Natural killer cell (primary cell): ENCODE measurements at regions not wholly inside any gene's neighbourhood (a gene's known extent, or its start where the extent isn't known, plus 50 kb on each side); places are given as distances from the start of the nearest gene placed in this dataset.

Experiments
- ATAC-seq, 3 donors: fragments of 150-1000 bp in 2 of 3; fragments of 200-7000 bp in 1 of 3; cut with Tn5 transposase; 1 replicate in 1 of 3; 2 replicates in 2 of 3; pipeline ENCODE4 v1.10.0; 2021; ENCODE audit warnings: mild to moderate bottlenecking in 2 of 3, moderate library complexity in 2 of 3
- DNase-seq, 2 donors: peaks; one replicate each; pipeline versions ENCODE4 v3.0.0 to v3.0.0-alpha.2; 2013 to 2021; ENCODE audit warnings: mixed read lengths in 1 of 2
- H3K27ac ChIP-seq: one replicate; pipeline ENCODE4 v1.5.1; 2013; ENCODE audit warnings: mild to moderate bottlenecking, low read length
- H3K27me3 ChIP-seq: one replicate; pipeline ENCODE4 v1.6.1; 2013; ENCODE audit warnings: low read length; ENCODE audit not compliant: control insufficient read depth, insufficient read depth
- H3K36me3 ChIP-seq: one replicate; pipeline ENCODE4 v1.6.1; 2013; ENCODE audit warnings: low read length; ENCODE audit not compliant: control insufficient read depth, insufficient read depth
- H3K4me1 ChIP-seq: one replicate; pipeline ENCODE4 v1.6.1; 2013; ENCODE audit warnings: low read length; ENCODE audit not compliant: control insufficient read depth, insufficient read depth
- H3K4me3 ChIP-seq: one replicate; pipeline ENCODE4 v1.5.1; 2013; ENCODE audit warnings: low read length
- H3K9me3 ChIP-seq: one replicate; pipeline ENCODE4 v1.6.1; 2013; ENCODE audit warnings: low read length; ENCODE audit not compliant: control insufficient read depth, insufficient read depth
- H3K27ac Mint-ChIP-seq, 2 donors: one replicate each; pipeline ENCODE4 v1.8.0; 2022; ENCODE audit warnings: mild to moderate bottlenecking in 2 of 2, mixed read lengths in 2 of 2, moderate library complexity in 1 of 2
- H3K27me3 Mint-ChIP-seq, 2 donors: one replicate each; pipeline ENCODE4 v1.8.0; 2022; ENCODE audit warnings: low read depth in 2 of 2, mixed read lengths in 2 of 2
- H3K36me3 Mint-ChIP-seq: one replicate; pipeline ENCODE4 v1.8.0; 2022; ENCODE audit warnings: mixed read lengths
- H3K4me1 Mint-ChIP-seq, 2 donors: one replicate each; pipeline ENCODE4 v1.8.0; 2022; ENCODE audit warnings: mixed read lengths in 2 of 2
- H3K4me3 Mint-ChIP-seq: one replicate; pipeline ENCODE4 v1.8.0; 2022; ENCODE audit warnings: mild to moderate bottlenecking, moderate library complexity, mixed read lengths
- H3K9me3 Mint-ChIP-seq, 2 donors: one replicate each; pipeline ENCODE4 v1.8.0; 2022; ENCODE audit warnings: mixed read lengths in 2 of 2
- CTCF ChIP-seq: fragments of 200-600 bp; IDR thresholded peaks from one replicate; pipeline ENCODE4 v1.8.0; 2022; ENCODE audit warnings: antibody characterized with exemption
- WGBS: methylation state at CpG from one replicate; pipeline ENCODE4 v1.1.7; 2013; ENCODE audit warnings: missing lambda C conversion rate; ENCODE audit not compliant: insufficient coverage; 5-methylcytosine and 5-hydroxymethylcytosine counted together
- intact Hi-C: fragments of 100-400 bp; cut with micrococcal nuclease; formaldehyde crosslinking; loops from one replicate; pipeline ENCODE4 v1.14.2; 2022

- no peaks in the 10 kb centered on the region for H3K27me3 Mint-ChIP-seq
- H3K27ac ChIP-seq = no peak overlapping the region
- H3K36me3 ChIP-seq = no peaks in the 10 kb centered on the region
- H3K9me3 ChIP-seq = peaks cover 4% of the 10 kb centered on the region
- H3K4me3 ChIP-seq = no peak overlapping the region
- H3K4me1 Mint-ChIP-seq = no peaks in the 10 kb centered on the region
- TF ChIP-seq CTCF = no peak
- peaks cover 2 to 13% of the 10 kb centered on the region in 2 donors for H3K9me3 Mint-ChIP-seq
- DNase-seq (no peak), ATAC-seq (no peak)
- intact Hi-C loops = no loop called here
- WGBS = no CpG with 5 or more reads among the region's 3 CpGs
- no peak overlapping the region for H3K27ac Mint-ChIP-seq
- H3K4me1 ChIP-seq = no peaks in the 10 kb centered on the region
- no peaks in the 10 kb centered on the region for H3K36me3 Mint-ChIP-seq
- H3K27me3 ChIP-seq = no peaks in the 10 kb centered on the region
- H3K4me3 Mint-ChIP-seq = no peak overlapping the region
Observed at GRCh38 chr17:52759864-52760263, 601.4 kb upstream of the CA10 start.

GRCh38 chr17:52758481-52758880 is 600.0 kb upstream of the CA10 start:
- Histone ChIP-seq H3K4me1 (no peaks in the 10 kb centered on the region), H3K27me3 (no peaks in the 10 kb centered on the region), H3K27ac (no peak overlapping the region), H3K36me3 (no peaks in the 10 kb centered on the region), H3K4me3 (no peak overlapping the region), H3K9me3 (no peaks in the 10 kb centered on the region)
- intact Hi-C loops = no loop called here
- no CpG with 5 or more reads among the region's 1 CpG for WGBS
- no peak for ATAC-seq
- Mint-ChIP-seq H3K27me3 (no peaks in the 10 kb centered on the region), H3K4me1 (no peaks in the 10 kb centered on the region), H3K36me3 (no peaks in the 10 kb centered on the region), H3K27ac (no peak overlapping the region), H3K4me3 (no peak overlapping the region), H3K9me3 (peaks cover 2 to 13% of the 10 kb centered on the region in 2 donors)
- TF ChIP-seq CTCF = no peak
- DNase-seq = no peak

GRCh38 chr17:52756746-52757145 is 598.2 kb upstream of the CA10 start:
- Mint-ChIP-seq H3K27me3 (no peaks in the 10 kb centered on the region), H3K9me3 (peaks cover 2 to 16% of the 10 kb centered on the region in 2 donors), H3K4me3 (no peak overlapping the region), H3K4me1 (no peaks in the 10 kb centered on the region), H3K27ac (no peak overlapping the region), H3K36me3 (no peaks in the 10 kb centered on the region)
- Histone ChIP-seq H3K4me1 (no peaks in the 10 kb centered on the region), H3K36me3 (no peaks in the 10 kb centered on the region), H3K9me3 (no peaks in the 10 kb centered on the region), H3K27ac (no peak overlapping the region), H3K4me3 (no peak overlapping the region), H3K27me3 (no peaks in the 10 kb centered on the region)
- DNase-seq = no peak
- intact Hi-C loops = no loop called here
- ATAC-seq = no peak
- no peak for TF ChIP-seq CTCF

GRCh38 chr17:52754838-52755237 is 596.3 kb upstream of the CA10 start:
- no peaks in the 10 kb centered on the region for H3K36me3 Mint-ChIP-seq
- TF ChIP-seq CTCF = no peak
- no peak overlapping the region for H3K27ac Mint-ChIP-seq
- DNase-seq (no peak), ATAC-seq (no peak)
- H3K9me3 Mint-ChIP-seq = peaks cover 4 to 16% of the 10 kb centered on the region in 2 donors
- H3K4me1 ChIP-seq = no peaks in the 10 kb centered on the region
- H3K36me3 ChIP-seq = no peaks in the 10 kb centered on the region
- intact Hi-C loops = no loop called here
- 100% methylated on average over 2 of the region's 4 CpGs for WGBS
- H3K4me3 Mint-ChIP-seq = no peak overlapping the region
- H3K27ac ChIP-seq = no peak overlapping the region
- no peaks in the 10 kb centered on the region for H3K27me3 ChIP-seq
- no peaks in the 10 kb centered on the region for H3K4me1 Mint-ChIP-seq
- no peaks in the 10 kb centered on the region for H3K27me3 Mint-ChIP-seq
- H3K9me3 ChIP-seq = peaks cover 5% of the 10 kb centered on the region
- no peak overlapping the region for H3K4me3 ChIP-seq
